A549 (cell line): ENCODE measurements at regions not wholly inside any gene's neighbourhood (a gene's known extent, or its start where the extent isn't known, plus 50 kb on each side); places are given as distances from the start of the nearest gene placed in this dataset.
A peak's percentile ranks its signal among the peaks of the same experiment; 100 is the strongest.

Experiments used
- ATAC-seq, 2 experiments: fragments of 200-7000 bp in 1 of 2; fragments of >200 bp in 1 of 2; cut with Nextera tagmentation in 1 of 2; cut with Tn5 transposase in 1 of 2; 3 replicates each; pipeline versions ENCODE4 v1.8.0 to v1.9.1; 2018 to 2020; ENCODE audit warnings: mild to moderate bottlenecking in 1 of 2, moderate library complexity in 1 of 2
- CTCF ChIA-PET: fragments of 300-600 bp; sonication (Branson Sonifier 250); formaldehyde crosslinking; extraction: SDS; loops from one replicate; lab custom pipeline; 2021; ENCODE audit warnings: antibody characterized with exemption, inconsistent platforms; lab: Yijun Ruan, JAX
- POLR2A ChIA-PET: fragments of 350-600 bp; formaldehyde crosslinking; extraction: SDS; loops from one replicate; lab custom pipeline; 2021; ENCODE audit warnings: antibody characterized with exemption, inconsistent platforms; lab: Yijun Ruan, JAX
- DNase-seq, 2 experiments: peaks; one replicate each; pipeline versions ENCODE4 v3.0.0 to v3.0.0-alpha.2; 2011 to 2016; ENCODE audit warnings: low read depth in 1 of 2, low spot score in 1 of 2
- FAIRE-seq: peaks from 2 replicates; lab custom pipeline; 2011; peaks lifted over from hg19 to GRCh38; lab: Jason Lieb, UNC
- H3K27ac ChIP-seq, 2 experiments: fragments of >200 bp; sonication (Bioruptor Twin); formaldehyde crosslinking; 3 replicates each; pipeline ENCODE4 v1.5.1; 2016 to 2017
- H3K4me1 ChIP-seq: fragments of >200 bp; sonication (Bioruptor Twin); formaldehyde crosslinking; 3 replicates; pipeline ENCODE4 v1.6.1; 2016
- H3K4me2 ChIP-seq: fragments of >200 bp; sonication (Bioruptor Twin); formaldehyde crosslinking; 3 replicates; pipeline ENCODE4 v1.6.1; 2016
- H3K4me3 ChIP-seq: fragments of >200 bp; sonication (Bioruptor Twin); formaldehyde crosslinking; 3 replicates; pipeline ENCODE4 v1.5.1; 2016
- H3K9me3 ChIP-seq: fragments of >200 bp; sonication (Bioruptor Twin); formaldehyde crosslinking; 3 replicates; pipeline ENCODE4 v1.6.1; 2016
- BHLHE40 ChIP-seq: IDR thresholded peaks from 2 replicates; pipeline ENCODE4 v1.6.1; 2012; ENCODE audit warnings: low read depth, low read length, inconsistent platforms
- CBX2 ChIP-seq: fragments of 200-600 bp; sonication (generic); IDR thresholded peaks from 2 replicates; pipeline ENCODE4 v1.6.1; 2016; ENCODE audit warnings: low read depth, mild to moderate bottlenecking, borderline replicate concordance
- CBX8 ChIP-seq: fragments of 200-600 bp; sonication (generic); IDR thresholded peaks from 2 replicates; pipeline ENCODE4 v1.6.1; 2016
- CHD2 ChIP-seq: fragments of 150-350 bp; IDR thresholded peaks from 2 replicates; pipeline ENCODE4 v1.6.1; 2014; ENCODE audit warnings: low read length; ENCODE audit not compliant: partially characterized antibody
- CHD4 ChIP-seq: fragments of 200-600 bp; sonication (generic); IDR thresholded peaks from 2 replicates; pipeline ENCODE4 v1.6.1; 2016; ENCODE audit warnings: antibody characterized with exemption, mild to moderate bottlenecking, borderline replicate concordance
- ELK1 ChIP-seq: fragments of 150-350 bp; IDR thresholded peaks from 2 replicates; pipeline ENCODE4 v1.6.1; 2014; ENCODE audit warnings: low read depth, mild to moderate bottlenecking, low read length
- HES2 ChIP-seq: fragments of >200 bp; sonication (Bioruptor Twin); formaldehyde crosslinking; IDR thresholded peaks from 2 replicates; pipeline ENCODE4 v1.6.1; 2016
- HEYL ChIP-seq: fragments of 250-450 bp; sonication (Bioruptor Pico); IDR thresholded peaks from 2 replicates; pipeline ENCODE4 v1.8.0; 2021; ENCODE audit warnings: mild to moderate bottlenecking, moderate library complexity
- JUNB ChIP-seq: fragments of >200 bp; sonication (Bioruptor Twin); formaldehyde crosslinking; IDR thresholded peaks from 2 replicates; pipeline ENCODE4 v1.6.1; 2016
- KDM1A ChIP-seq: fragments of 200-600 bp; sonication (generic); IDR thresholded peaks from 2 replicates; pipeline ENCODE4 v1.6.1; 2016; ENCODE audit warnings: low read depth, mild to moderate bottlenecking
- MAFK ChIP-seq: fragments of 450-650 bp; IDR thresholded peaks from 2 replicates; pipeline ENCODE4 v1.6.1; 2014; ENCODE audit not compliant: partially characterized antibody
- MAX ChIP-seq: IDR thresholded peaks from 2 replicates; pipeline ENCODE4 v1.6.1; 2012
- MYC ChIP-seq: IDR thresholded peaks from 2 replicates; pipeline ENCODE4 v1.6.1; 2012; ENCODE audit warnings: mild to moderate bottlenecking, inconsistent platforms, low read length, improper control_type of control experiment, borderline replicate concordance
- NPAS2 ChIP-seq: fragments of 250-450 bp; sonication (Bioruptor Pico); IDR thresholded peaks from 2 replicates; pipeline ENCODE4 v1.8.0; 2022; ENCODE audit warnings: mild to moderate bottlenecking, moderate library complexity, borderline replicate concordance
- NR3C1 ChIP-seq: fragments of >200 bp; sonication (Bioruptor Twin); formaldehyde crosslinking; IDR thresholded peaks from 3 replicates; pipeline ENCODE4 v1.6.1; 2017
- POLR2A ChIP-seq: IDR thresholded peaks from 2 replicates; pipeline ENCODE4 v1.6.1; 2012; ENCODE audit warnings: mild to moderate bottlenecking, low read length
- SREBF2 ChIP-seq: fragments of 450-650 bp; IDR thresholded peaks from 2 replicates; pipeline ENCODE4 v1.6.1; 2014; ENCODE audit warnings: mild to moderate bottlenecking, moderate library complexity
- ZNF302 ChIP-seq: fragments of 250-450 bp; sonication (Bioruptor Pico); IDR thresholded peaks from 2 replicates; pipeline ENCODE4 v1.9.0; 2021; ENCODE audit warnings: inconsistent platforms, mild to moderate bottlenecking, moderate library complexity
- WGBS: methylation state at CpG from one replicate; pipeline ENCODE4 v1.1.6; 2017; ENCODE audit errors: missing lambda C conversion rate; 5-methylcytosine and 5-hydroxymethylcytosine counted together
- TF ChIP-seq, protein P1 (sequence below): fragments of >200 bp; sonication (Bioruptor Twin); formaldehyde crosslinking; IDR thresholded peaks from 3 replicates; pipeline ENCODE4 v1.5.1; 2016

DNA sequence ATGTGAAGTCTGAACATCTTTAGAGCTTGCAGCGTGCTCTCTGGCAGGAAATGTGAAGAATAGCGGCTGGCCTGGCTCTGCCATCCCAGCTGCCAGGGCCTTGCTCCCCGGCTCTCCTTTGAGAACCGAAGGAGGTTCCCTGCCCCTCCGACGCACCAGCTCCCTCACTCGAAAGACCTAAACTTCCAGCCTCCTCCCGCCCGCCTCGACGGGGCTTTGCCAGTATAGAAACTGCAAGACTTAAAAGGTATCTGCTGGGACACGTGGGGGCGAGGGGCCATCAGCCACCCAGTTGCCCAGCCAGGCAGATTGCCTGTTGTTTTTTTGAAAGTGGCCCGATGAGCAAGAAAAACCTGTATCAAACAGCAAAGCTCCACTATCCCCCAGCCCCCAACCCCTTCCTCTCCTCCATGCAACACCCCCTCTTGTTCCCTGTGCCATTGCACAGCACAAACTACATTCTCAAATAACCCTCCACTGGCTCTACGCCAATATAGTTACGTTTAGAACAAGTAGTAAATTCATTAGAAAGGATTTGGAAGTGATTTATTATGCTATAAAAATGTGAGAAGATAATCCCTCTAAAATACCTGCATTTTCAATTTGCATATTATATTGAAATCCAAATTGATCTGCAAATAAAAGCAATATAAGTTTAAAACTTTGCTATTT, 331.9 kb downstream of the MED10 start (continued):
- TF ChIP-seq, protein P1, sequence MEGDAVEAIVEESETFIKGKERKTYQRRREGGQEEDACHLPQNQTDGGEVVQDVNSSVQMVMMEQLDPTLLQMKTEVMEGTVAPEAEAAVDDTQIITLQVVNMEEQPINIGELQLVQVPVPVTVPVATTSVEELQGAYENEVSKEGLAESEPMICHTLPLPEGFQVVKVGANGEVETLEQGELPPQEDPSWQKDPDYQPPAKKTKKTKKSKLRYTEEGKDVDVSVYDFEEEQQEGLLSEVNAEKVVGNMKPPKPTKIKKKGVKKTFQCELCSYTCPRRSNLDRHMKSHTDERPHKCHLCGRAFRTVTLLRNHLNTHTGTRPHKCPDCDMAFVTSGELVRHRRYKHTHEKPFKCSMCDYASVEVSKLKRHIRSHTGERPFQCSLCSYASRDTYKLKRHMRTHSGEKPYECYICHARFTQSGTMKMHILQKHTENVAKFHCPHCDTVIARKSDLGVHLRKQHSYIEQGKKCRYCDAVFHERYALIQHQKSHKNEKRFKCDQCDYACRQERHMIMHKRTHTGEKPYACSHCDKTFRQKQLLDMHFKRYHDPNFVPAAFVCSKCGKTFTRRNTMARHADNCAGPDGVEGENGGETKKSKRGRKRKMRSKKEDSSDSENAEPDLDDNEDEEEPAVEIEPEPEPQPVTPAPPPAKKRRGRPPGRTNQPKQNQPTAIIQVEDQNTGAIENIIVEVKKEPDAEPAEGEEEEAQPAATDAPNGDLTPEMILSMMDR = no peak
- TF ChIP-seq NR3C1 (no peak), MAX (no peak), MYC (no peak), KDM1A (no peak), CBX8 (no peak), POLR2A (no peak), BHLHE40 (no peak), HES2 (no peak), CHD4 (no peak), SREBF2 (no peak), JUNB (no peak)

DNA sequence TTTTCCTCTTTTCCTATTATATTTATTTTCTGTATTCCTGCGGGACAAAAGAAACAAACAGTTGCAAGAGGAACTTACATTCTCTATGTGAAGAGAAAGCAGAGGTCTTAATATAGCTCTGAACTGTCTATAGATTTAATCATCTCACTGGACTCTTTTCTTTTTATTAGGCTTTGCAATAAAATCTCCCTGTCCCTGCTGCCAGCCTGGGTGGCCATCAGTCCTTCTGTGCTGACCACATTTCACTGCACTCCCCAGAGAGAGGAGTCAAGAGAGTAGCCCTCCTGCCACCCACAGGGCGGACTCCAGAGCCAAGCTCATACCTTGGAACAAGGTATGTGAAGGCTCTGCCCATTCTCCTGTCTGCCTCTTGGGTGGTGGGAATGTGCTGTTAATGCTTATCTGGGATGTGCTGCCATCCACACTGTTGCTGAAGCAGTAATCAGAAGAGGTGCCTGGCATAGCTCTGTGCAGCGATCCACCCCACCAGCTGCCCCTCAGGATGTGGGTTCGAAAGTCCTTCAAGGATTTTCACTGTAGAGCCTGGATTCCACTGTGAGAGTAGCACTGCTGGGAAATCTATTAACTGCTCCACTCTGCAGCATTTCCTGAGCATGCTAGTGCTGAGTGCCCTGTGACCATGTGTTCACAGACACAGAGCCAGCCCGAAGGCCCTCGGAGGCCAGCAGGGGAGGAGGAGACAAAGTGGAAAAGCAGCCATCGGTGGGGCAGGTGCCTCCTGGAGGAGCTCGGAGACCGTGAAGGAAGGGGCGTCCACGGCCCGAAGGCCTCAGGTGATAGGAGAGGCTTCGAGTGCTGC, 334.6 kb downstream of the MED10 start:
- Histone ChIP-seq H3K4me2 (no peak overlapping the region), H3K4me1 (no peaks in the 10 kb centered on the region), H3K4me3 (no peak overlapping the region), H3K27ac (no peak overlapping the region), H3K9me3 (no peaks in the 10 kb centered on the region)
- TF ChIP-seq HEYL (CRISPR knock-in tag) = no peak
- TF ChIP-seq CHD2 = no peak
- TF ChIP-seq CBX2 = no peak
- no peak for TF ChIP-seq KDM1A
- TF ChIP-seq ELK1 = no peak
- ChIA-PET POLR2A (no interaction called here), CTCF (no interaction called here)
- FAIRE-seq (no peak), ATAC-seq (no peak; a peak in 1 of 6 replicates), DNase-seq (no peak)
- WGBS = 69% methylated on average over 13 of the region's 13 CpGs

DNA sequence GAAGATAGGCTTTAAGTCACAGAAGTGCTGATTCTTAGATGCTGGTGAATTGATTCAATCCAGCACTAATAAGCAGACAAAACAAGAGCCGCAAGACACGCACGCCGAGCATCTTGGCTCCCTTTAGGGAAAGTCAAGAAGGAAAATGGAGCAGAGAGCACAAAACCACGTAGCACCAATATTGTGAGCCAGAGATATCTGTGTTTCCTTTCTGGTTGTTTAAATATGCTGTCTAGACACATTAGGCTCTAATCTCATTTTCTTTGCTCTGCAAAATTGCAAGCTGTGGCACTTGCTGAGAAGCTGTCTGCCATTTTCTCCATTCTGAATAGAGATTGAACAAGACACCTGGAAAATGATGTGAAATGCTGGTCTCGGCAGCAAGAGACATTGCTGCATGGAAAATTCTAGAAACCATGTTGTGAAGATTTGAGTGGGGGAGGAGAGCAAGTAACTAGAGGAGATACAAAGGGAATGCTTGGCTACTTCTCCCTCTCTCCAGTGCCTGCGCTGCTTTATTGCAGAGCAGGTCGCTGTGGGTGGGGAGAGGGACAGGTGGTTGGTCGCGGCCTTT, 336.3 kb downstream of the MED10 start:
- Histone ChIP-seq H3K4me3 (no peak overlapping the region), H3K4me1 (no peaks in the 10 kb centered on the region), H3K9me3 (no peaks in the 10 kb centered on the region), H3K27ac (no peak overlapping the region), H3K4me2 (no peak overlapping the region)
- CTCF ChIA-PET = no interaction called here
- ATAC-seq (no peak), FAIRE-seq (no peak), DNase-seq (no peak)
- POLR2A ChIA-PET = no interaction called here
- 57% methylated on average over 10 of the region's 10 CpGs for WGBS
- TF ChIP-seq MAFK = peak; percentile 39
- TF ChIP-seq, protein P1 = no peak
- no peak for TF ChIP-seq KDM1A
- no peak for TF ChIP-seq NPAS2 (CRISPR knock-in tag)
- TF ChIP-seq ZNF302 (CRISPR knock-in tag) = no peak
- no peak for TF ChIP-seq POLR2A
- TF ChIP-seq, all 56 proteins: peak for 1
